ENCODE measurements at regions not wholly inside any gene's neighbourhood (a gene's known extent, or its start where the extent isn't known, plus 50 kb on each side); places are given as distances from the start of the nearest gene placed in this dataset.

DNA sequence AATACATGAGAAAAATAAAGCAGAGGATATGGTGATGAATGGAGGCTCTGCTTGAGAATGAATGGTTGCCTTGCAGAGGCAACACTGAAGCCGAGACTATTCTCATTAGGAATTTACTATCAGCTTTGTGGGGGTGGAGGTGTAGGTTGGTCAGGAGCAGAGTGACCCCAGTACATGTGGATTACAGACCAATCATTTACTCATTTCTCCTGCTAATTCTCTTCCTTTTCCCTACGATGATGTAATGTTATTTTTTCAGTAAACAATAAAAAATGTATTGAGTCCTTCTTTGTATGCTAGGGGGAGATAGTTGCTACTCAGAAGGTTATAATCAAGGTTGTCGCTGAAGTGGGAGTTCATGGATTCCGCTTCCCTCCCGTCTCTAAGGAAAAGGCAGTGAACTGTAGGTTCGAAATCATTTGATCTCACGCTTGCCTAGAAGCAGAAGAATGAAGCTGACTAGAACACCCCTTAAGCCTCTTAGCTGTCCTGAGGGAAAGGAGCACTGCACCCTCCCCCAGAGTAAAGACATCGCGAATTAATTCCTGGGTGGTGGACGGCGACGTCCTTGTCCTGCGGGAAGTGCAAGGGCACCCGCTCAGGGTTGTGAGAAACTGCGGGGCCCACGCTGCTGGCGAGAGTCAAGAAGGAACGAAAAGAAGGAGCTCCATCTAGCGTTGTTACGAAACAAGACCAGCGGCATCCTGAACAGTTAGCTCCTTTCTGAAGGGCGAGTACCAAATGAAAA, 213.2 kb upstream of the PFN2 start (continued):
- TF ChIP-seq, protein P1, sequence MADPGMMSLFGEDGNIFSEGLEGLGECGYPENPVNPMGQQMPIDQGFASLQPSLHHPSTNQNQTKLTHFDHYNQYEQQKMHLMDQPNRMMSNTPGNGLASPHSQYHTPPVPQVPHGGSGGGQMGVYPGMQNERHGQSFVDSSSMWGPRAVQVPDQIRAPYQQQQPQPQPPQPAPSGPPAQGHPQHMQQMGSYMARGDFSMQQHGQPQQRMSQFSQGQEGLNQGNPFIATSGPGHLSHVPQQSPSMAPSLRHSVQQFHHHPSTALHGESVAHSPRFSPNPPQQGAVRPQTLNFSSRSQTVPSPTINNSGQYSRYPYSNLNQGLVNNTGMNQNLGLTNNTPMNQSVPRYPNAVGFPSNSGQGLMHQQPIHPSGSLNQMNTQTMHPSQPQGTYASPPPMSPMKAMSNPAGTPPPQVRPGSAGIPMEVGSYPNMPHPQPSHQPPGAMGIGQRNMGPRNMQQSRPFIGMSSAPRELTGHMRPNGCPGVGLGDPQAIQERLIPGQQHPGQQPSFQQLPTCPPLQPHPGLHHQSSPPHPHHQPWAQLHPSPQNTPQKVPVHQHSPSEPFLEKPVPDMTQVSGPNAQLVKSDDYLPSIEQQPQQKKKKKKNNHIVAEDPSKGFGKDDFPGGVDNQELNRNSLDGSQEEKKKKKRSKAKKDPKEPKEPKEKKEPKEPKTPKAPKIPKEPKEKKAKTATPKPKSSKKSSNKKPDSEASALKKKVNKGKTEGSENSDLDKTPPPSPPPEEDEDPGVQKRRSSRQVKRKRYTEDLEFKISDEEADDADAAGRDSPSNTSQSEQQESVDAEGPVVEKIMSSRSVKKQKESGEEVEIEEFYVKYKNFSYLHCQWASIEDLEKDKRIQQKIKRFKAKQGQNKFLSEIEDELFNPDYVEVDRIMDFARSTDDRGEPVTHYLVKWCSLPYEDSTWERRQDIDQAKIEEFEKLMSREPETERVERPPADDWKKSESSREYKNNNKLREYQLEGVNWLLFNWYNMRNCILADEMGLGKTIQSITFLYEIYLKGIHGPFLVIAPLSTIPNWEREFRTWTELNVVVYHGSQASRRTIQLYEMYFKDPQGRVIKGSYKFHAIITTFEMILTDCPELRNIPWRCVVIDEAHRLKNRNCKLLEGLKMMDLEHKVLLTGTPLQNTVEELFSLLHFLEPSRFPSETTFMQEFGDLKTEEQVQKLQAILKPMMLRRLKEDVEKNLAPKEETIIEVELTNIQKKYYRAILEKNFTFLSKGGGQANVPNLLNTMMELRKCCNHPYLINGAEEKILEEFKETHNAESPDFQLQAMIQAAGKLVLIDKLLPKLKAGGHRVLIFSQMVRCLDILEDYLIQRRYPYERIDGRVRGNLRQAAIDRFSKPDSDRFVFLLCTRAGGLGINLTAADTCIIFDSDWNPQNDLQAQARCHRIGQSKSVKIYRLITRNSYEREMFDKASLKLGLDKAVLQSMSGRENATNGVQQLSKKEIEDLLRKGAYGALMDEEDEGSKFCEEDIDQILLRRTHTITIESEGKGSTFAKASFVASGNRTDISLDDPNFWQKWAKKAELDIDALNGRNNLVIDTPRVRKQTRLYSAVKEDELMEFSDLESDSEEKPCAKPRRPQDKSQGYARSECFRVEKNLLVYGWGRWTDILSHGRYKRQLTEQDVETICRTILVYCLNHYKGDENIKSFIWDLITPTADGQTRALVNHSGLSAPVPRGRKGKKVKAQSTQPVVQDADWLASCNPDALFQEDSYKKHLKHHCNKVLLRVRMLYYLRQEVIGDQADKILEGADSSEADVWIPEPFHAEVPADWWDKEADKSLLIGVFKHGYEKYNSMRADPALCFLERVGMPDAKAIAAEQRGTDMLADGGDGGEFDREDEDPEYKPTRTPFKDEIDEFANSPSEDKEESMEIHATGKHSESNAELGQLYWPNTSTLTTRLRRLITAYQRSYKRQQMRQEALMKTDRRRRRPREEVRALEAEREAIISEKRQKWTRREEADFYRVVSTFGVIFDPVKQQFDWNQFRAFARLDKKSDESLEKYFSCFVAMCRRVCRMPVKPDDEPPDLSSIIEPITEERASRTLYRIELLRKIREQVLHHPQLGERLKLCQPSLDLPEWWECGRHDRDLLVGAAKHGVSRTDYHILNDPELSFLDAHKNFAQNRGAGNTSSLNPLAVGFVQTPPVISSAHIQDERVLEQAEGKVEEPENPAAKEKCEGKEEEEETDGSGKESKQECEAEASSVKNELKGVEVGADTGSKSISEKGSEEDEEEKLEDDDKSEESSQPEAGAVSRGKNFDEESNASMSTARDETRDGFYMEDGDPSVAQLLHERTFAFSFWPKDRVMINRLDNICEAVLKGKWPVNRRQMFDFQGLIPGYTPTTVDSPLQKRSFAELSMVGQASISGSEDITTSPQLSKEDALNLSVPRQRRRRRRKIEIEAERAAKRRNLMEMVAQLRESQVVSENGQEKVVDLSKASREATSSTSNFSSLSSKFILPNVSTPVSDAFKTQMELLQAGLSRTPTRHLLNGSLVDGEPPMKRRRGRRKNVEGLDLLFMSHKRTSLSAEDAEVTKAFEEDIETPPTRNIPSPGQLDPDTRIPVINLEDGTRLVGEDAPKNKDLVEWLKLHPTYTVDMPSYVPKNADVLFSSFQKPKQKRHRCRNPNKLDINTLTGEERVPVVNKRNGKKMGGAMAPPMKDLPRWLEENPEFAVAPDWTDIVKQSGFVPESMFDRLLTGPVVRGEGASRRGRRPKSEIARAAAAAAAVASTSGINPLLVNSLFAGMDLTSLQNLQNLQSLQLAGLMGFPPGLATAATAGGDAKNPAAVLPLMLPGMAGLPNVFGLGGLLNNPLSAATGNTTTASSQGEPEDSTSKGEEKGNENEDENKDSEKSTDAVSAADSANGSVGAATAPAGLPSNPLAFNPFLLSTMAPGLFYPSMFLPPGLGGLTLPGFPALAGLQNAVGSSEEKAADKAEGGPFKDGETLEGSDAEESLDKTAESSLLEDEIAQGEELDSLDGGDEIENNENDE (IDR thresholded peaks at IDR 0.05; ENCODE audit: insufficient replicate concordance, low read length), result no peak
- no peak for TF ChIP-seq NRF1 (IDR thresholded peaks at IDR 0.05; ENCODE audit: low read depth, low read length)
- TF ChIP-seq GABPA (IDR thresholded peaks at IDR 0.05; ENCODE audit: borderline replicate concordance, insufficient read depth, low read length), result no peak
- no peak for TF ChIP-seq CHD2 (IDR thresholded peaks at IDR 0.05; ENCODE audit: low read length)
- TF ChIP-seq, protein P2, sequence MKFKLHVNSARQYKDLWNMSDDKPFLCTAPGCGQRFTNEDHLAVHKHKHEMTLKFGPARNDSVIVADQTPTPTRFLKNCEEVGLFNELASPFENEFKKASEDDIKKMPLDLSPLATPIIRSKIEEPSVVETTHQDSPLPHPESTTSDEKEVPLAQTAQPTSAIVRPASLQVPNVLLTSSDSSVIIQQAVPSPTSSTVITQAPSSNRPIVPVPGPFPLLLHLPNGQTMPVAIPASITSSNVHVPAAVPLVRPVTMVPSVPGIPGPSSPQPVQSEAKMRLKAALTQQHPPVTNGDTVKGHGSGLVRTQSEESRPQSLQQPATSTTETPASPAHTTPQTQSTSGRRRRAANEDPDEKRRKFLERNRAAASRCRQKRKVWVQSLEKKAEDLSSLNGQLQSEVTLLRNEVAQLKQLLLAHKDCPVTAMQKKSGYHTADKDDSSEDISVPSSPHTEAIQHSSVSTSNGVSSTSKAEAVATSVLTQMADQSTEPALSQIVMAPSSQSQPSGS (IDR thresholded peaks at IDR 0.05; ENCODE audit: low read length), result peak; percentile 56; the same call in 1 of the 2 replicates
- no peak for TF ChIP-seq KDM1A (IDR thresholded peaks at IDR 0.05; ENCODE audit: borderline replicate concordance, low read length)
- peak; percentile 14; the same call in 1 of the 2 replicates for TF ChIP-seq CREB1 (IDR thresholded peaks at IDR 0.05)
- no peak for TF ChIP-seq CTBP2 (IDR thresholded peaks at IDR 0.05; ENCODE audit: borderline replicate concordance, insufficient read depth, insufficient read length, low read length)
- no peak for TF ChIP-seq CHD1 (IDR thresholded peaks at IDR 0.05; ENCODE audit: low read depth, low read length)
